ENCODE measurements at regions not wholly inside any gene's neighbourhood (a gene's known extent, or its start where the extent isn't known, plus 50 kb on each side); places are given as distances from the start of the nearest gene placed in this dataset.
A peak's percentile ranks its signal among the peaks of the same experiment; 100 is the strongest.
"Not testable (repeated sequence)": the region's sequence is repeated elsewhere in the genome, so short reads cannot be mapped to it uniquely, and the experiment has no call there.

GRCh38 chr7:35975851-35976454 is 175.1 kb downstream of the SEPTIN7 start:
- DNase-seq (ENCODE audit: low read depth): peak; percentile 86
- H3K4me3 ChIP-seq (ENCODE audit: low read depth, low read length): no peak overlapping the region
- peak; percentile 86 for TF ChIP-seq CTCF (IDR thresholded peaks at IDR 0.05; ENCODE audit: insufficient read depth, low read length)

- DNase-seq (ENCODE audit: low read depth); H3K4me3 ChIP-seq (ENCODE audit: low read depth, low read length): not testable (repeated sequence)
Observed at GRCh38 chr7:35978816-35979640, 174.0 kb upstream of the EEPD1 start.

GRCh38 chr7:35982600-35982999 is 170.5 kb upstream of the EEPD1 start:
- TF ChIP-seq CTCF (IDR thresholded peaks at IDR 0.05; ENCODE audit: insufficient read depth, low read length): no peak
- H3K4me3 ChIP-seq (ENCODE audit: low read depth, low read length): no peak overlapping the region
- no peak for DNase-seq (ENCODE audit: low read depth)

GRCh38 chr7:35983626-35984025 is 169.4 kb upstream of the EEPD1 start:
- TF ChIP-seq CTCF (IDR thresholded peaks at IDR 0.05; ENCODE audit: insufficient read depth, low read length): no peak
- DNase-seq (ENCODE audit: low read depth): no peak
- H3K4me3 ChIP-seq (ENCODE audit: low read depth, low read length): no peak overlapping the region

GRCh38 chr7:35985126-35985754 is 167.8 kb upstream of the EEPD1 start:
- peak; percentile 94 for TF ChIP-seq CTCF (IDR thresholded peaks at IDR 0.05; ENCODE audit: insufficient read depth, low read length)
- DNase-seq (ENCODE audit: low read depth): peak; percentile 81
- no peak overlapping the region for H3K4me3 ChIP-seq (ENCODE audit: low read depth, low read length)

GRCh38 chr7:35987016-35987415 is 166.0 kb upstream of the EEPD1 start:
- no peak for DNase-seq (ENCODE audit: low read depth)
- no peak for TF ChIP-seq CTCF (IDR thresholded peaks at IDR 0.05; ENCODE audit: insufficient read depth, low read length)
- H3K4me3 ChIP-seq (ENCODE audit: low read depth, low read length): no peak overlapping the region

GRCh38 chr7:35988105-35988504 is 164.9 kb upstream of the EEPD1 start:
- no peak for TF ChIP-seq CTCF (IDR thresholded peaks at IDR 0.05; ENCODE audit: insufficient read depth, low read length)
- no peak for DNase-seq (ENCODE audit: low read depth)
- H3K4me3 ChIP-seq (ENCODE audit: low read depth, low read length): no peak overlapping the region

All from fibroblast of the aortic adventitia (primary cell).